HEK293 (cell line): ENCODE measurements at regions not wholly inside any gene's neighbourhood (a gene's known extent, or its start where the extent isn't known, plus 50 kb on each side); places are given as distances from the start of the nearest gene placed in this dataset.

Source experiments
- CTCF ChIP-seq: fragments of 450-650 bp; formaldehyde crosslinking; IDR thresholded peaks from 2 replicates; pipeline ENCODE4 v1.5.1; 2016; ENCODE audit warnings: missing biosample characterization, missing genetic modification characterization
- GLI4 ChIP-seq: fragments of 450-650 bp; formaldehyde crosslinking; IDR thresholded peaks from 2 replicates; pipeline ENCODE4 v1.5.1; 2016; ENCODE audit warnings: missing biosample characterization, missing genetic modification characterization
- TRIM28 ChIP-seq: IDR thresholded peaks from 2 replicates; pipeline ENCODE4 v1.6.1; 2011; ENCODE audit warnings: low read length, control low read depth, borderline replicate concordance
- ZBTB8A ChIP-seq: fragments of 450-650 bp; formaldehyde crosslinking; IDR thresholded peaks from 2 replicates; pipeline ENCODE4 v1.5.1; 2016; ENCODE audit warnings: missing biosample characterization, missing genetic modification characterization
- ZNF24 ChIP-seq: fragments of 450-650 bp; formaldehyde crosslinking; IDR thresholded peaks from 2 replicates; pipeline ENCODE4 v1.5.1; 2016; ENCODE audit warnings: missing biosample characterization, missing genetic modification characterization
- ZNF274 ChIP-seq, 2 experiments: fragments of 200-500 bp in 1 of 2; fragments of 450-650 bp in 1 of 2; sonication (Bioruptor generic) in 1 of 2; formaldehyde crosslinking in 1 of 2; IDR thresholded peaks; 2 replicates each; pipeline versions ENCODE4 v1.5.1 to v1.6.1; 2014 to 2016; ENCODE audit warnings: borderline replicate concordance in 1 of 2, inconsistent platforms in 1 of 2, low read length in 1 of 2, missing biosample characterization in 1 of 2, missing genetic modification characterization in 1 of 2
- ZNF311 ChIP-seq: fragments of 450-650 bp; formaldehyde crosslinking; IDR thresholded peaks from 2 replicates; pipeline ENCODE4 v1.5.1; 2017; ENCODE audit warnings: missing biosample characterization, missing genetic modification characterization, borderline replicate concordance
- ZNF324 ChIP-seq: fragments of 450-650 bp; formaldehyde crosslinking; IDR thresholded peaks from 2 replicates; pipeline ENCODE4 v1.5.1; 2016; ENCODE audit warnings: missing biosample characterization, missing genetic modification characterization
- ZNF501 ChIP-seq: fragments of 450-650 bp; formaldehyde crosslinking; IDR thresholded peaks from 2 replicates; pipeline ENCODE4 v1.5.1; 2016; ENCODE audit warnings: missing biosample characterization, missing genetic modification characterization
- ZNF558 ChIP-seq: fragments of 450-650 bp; formaldehyde crosslinking; IDR thresholded peaks from 2 replicates; pipeline ENCODE4 v1.5.1; 2016; ENCODE audit warnings: missing biosample characterization, missing genetic modification characterization
- ZNF561 ChIP-seq: fragments of 450-650 bp; IDR thresholded peaks from 2 replicates; pipeline ENCODE4 v1.5.1; 2018; ENCODE audit warnings: missing biosample characterization, missing genetic modification characterization, borderline replicate concordance
- ZNF624 ChIP-seq: fragments of 450-650 bp; formaldehyde crosslinking; IDR thresholded peaks from 2 replicates; pipeline ENCODE4 v1.5.1; 2017; ENCODE audit warnings: missing biosample characterization, missing genetic modification characterization
- TF ChIP-seq, protein P1 (sequence below): fragments of 450-650 bp; formaldehyde crosslinking; IDR thresholded peaks from 2 replicates; pipeline ENCODE4 v1.5.1; 2017; ENCODE audit warnings: missing biosample characterization, missing genetic modification characterization
- TF ChIP-seq, protein P2 (sequence below): fragments of 450-650 bp; formaldehyde crosslinking; IDR thresholded peaks from 2 replicates; pipeline ENCODE4 v1.5.1; 2016; ENCODE audit warnings: missing biosample characterization, missing genetic modification characterization, low read depth

- TF ChIP-seq ZNF274 (IDR thresholded peaks at IDR 0.05; ENCODE audit: low read length): no peak
- TF ChIP-seq ZNF274 (tag by site-specific recombination; IDR thresholded peaks at IDR 0.05; ENCODE audit: borderline replicate concordance): no peak
- TF ChIP-seq, protein P1, sequence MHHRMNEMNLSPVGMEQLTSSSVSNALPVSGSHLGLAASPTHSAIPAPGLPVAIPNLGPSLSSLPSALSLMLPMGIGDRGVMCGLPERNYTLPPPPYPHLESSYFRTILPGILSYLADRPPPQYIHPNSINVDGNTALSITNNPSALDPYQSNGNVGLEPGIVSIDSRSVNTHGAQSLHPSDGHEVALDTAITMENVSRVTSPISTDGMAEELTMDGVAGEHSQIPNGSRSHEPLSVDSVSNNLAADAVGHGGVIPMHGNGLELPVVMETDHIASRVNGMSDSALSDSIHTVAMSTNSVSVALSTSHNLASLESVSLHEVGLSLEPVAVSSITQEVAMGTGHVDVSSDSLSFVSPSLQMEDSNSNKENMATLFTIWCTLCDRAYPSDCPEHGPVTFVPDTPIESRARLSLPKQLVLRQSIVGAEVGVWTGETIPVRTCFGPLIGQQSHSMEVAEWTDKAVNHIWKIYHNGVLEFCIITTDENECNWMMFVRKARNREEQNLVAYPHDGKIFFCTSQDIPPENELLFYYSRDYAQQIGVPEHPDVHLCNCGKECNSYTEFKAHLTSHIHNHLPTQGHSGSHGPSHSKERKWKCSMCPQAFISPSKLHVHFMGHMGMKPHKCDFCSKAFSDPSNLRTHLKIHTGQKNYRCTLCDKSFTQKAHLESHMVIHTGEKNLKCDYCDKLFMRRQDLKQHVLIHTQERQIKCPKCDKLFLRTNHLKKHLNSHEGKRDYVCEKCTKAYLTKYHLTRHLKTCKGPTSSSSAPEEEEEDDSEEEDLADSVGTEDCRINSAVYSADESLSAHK (tag by site-specific recombination): no peak
- no peak for TF ChIP-seq CTCF (tag by site-specific recombination)
- no peak for TF ChIP-seq ZNF561 (tag by site-specific recombination)
- TF ChIP-seq ZNF558 (tag by site-specific recombination): no peak
- no peak for TF ChIP-seq ZNF501 (tag by site-specific recombination)
- no peak for TF ChIP-seq GLI4 (tag by site-specific recombination)
- no peak for TF ChIP-seq TRIM28
- TF ChIP-seq ZBTB8A (tag by site-specific recombination): no peak
- no peak for TF ChIP-seq ZNF624 (tag by site-specific recombination)
- TF ChIP-seq, protein P2, sequence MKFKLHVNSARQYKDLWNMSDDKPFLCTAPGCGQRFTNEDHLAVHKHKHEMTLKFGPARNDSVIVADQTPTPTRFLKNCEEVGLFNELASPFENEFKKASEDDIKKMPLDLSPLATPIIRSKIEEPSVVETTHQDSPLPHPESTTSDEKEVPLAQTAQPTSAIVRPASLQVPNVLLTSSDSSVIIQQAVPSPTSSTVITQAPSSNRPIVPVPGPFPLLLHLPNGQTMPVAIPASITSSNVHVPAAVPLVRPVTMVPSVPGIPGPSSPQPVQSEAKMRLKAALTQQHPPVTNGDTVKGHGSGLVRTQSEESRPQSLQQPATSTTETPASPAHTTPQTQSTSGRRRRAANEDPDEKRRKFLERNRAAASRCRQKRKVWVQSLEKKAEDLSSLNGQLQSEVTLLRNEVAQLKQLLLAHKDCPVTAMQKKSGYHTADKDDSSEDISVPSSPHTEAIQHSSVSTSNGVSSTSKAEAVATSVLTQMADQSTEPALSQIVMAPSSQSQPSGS: no peak
- TF ChIP-seq ZNF311: no peak
- no peak for TF ChIP-seq ZNF24 (tag by site-specific recombination)
- TF ChIP-seq ZNF324 (tag by site-specific recombination): no peak
Observed at GRCh38 chr15:70225416-70225815, 127.7 kb upstream of the TLE3 start.
